Lung (tissue), 11 donors: ENCODE measurements at regions not wholly inside any gene's neighbourhood (a gene's known extent, or its start where the extent isn't known, plus 50 kb on each side); places are given as distances from the start of the nearest gene placed in this dataset.

ENCODE experiments used
- ATAC-seq: fragments of 200-7000 bp; cut with Tn5 transposase; one replicate; pipeline ENCODE4 v1.9.1; 2020; ENCODE audit warnings: moderate number of reproducible peaks; ENCODE audit not compliant: insufficient read depth, low FRiP score
- DNase-seq, 3 donors: peaks; one replicate each; pipeline ENCODE4 v3.0.0-alpha.2; 2013 to 2017
- H3K27ac ChIP-seq, 2 donors: one replicate each; pipeline ENCODE4 v1.5.1; 2013; ENCODE audit warnings: mild to moderate bottlenecking in 2 of 2, moderate library complexity in 2 of 2, control low read depth in 1 of 2, inconsistent platforms in 1 of 2, low read depth in 1 of 2, low read length in 1 of 2
- H3K27me3 ChIP-seq, 3 donors: one replicate each; pipeline ENCODE4 v1.5.1; 2013; ENCODE audit warnings: low read length in 2 of 3; ENCODE audit not compliant: control insufficient read depth in 3 of 3, insufficient read depth in 3 of 3
- H3K36me3 ChIP-seq, 4 donors: one replicate each; pipeline ENCODE4 v1.5.1; 2013; ENCODE audit warnings: low read length in 4 of 4, mild to moderate bottlenecking in 1 of 4, moderate library complexity in 1 of 4; ENCODE audit not compliant: control insufficient read depth in 4 of 4, insufficient read depth in 4 of 4
- H3K4me1 ChIP-seq, 5 donors: one replicate each; pipeline ENCODE4 v1.5.1; 2013; ENCODE audit warnings: low read length in 5 of 5, mild to moderate bottlenecking in 2 of 5, moderate library complexity in 1 of 5; ENCODE audit not compliant: control insufficient read depth in 5 of 5, insufficient read depth in 5 of 5
- H3K4me3 ChIP-seq: one replicate; pipeline ENCODE4 v1.5.1; 2013; ENCODE audit warnings: mild to moderate bottlenecking, control low read depth, moderate library complexity
- H3K9ac ChIP-seq, 2 donors: one replicate each; pipeline ENCODE4 v1.5.1; 2013; ENCODE audit warnings: low read length in 2 of 2, control low read depth in 1 of 2; ENCODE audit not compliant: insufficient read depth in 1 of 2
- H3K9me3 ChIP-seq, 4 donors: one replicate each; pipeline ENCODE4 v1.5.1; 2013; ENCODE audit warnings: low read length in 3 of 4, mild to moderate bottlenecking in 1 of 4, moderate library complexity in 1 of 4; ENCODE audit not compliant: control insufficient read depth in 4 of 4, insufficient read depth in 3 of 4
- CTCF ChIP-seq: IDR thresholded peaks from 2 replicates; pipeline ENCODE4 v1.5.1; 2012; ENCODE audit warnings: mild to moderate bottlenecking; ENCODE audit errors: control extremely low read depth, extremely low read depth
- WGBS, 2 donors: extraction: QIAGEN DNeasy Blood & Tissue Kit; methylation state at CpG; one replicate each; pipeline ENCODE4 v1.1.7; 2013; 5-methylcytosine and 5-hydroxymethylcytosine counted together
- donor health status: control.
- donor health status: control.
- donor health status: Bipolar disorder and iron deficiency.
- donor health status: healthy.
- donor health status: DM: yes; HTN: yes; CAD: no.

- no peak for TF ChIP-seq CTCF
- H3K9me3 ChIP-seq, result no peaks in the 10 kb centered on the region
- no peak overlapping the region for H3K9ac ChIP-seq
- no peaks in the 10 kb centered on the region for H3K27me3 ChIP-seq
- H3K4me3 ChIP-seq, result no peak overlapping the region
- H3K4me1 ChIP-seq, result peaks cover 0 to 5% (median 0%) of the 10 kb centered on the region in 5 donors
- no peaks in the 10 kb centered on the region for H3K36me3 ChIP-seq
- ATAC-seq, result no peak
- no peak for DNase-seq
- H3K27ac ChIP-seq, result peak overlapping the region in 1 of 2 donors; percentile 9
- WGBS, 2 donors, result 82 to 84% methylated on average over 3 of the region's 3 CpGs
Measured at GRCh38 chr3:115246461-115247020, 99.5 kb upstream of the ZBTB20 start.

GRCh38 chr3:115248274-115248673 lies 101.2 kb upstream of the ZBTB20 start:
- no peak overlapping the region for H3K27ac ChIP-seq
- peaks cover 0 to 5% (median 0%) of the 10 kb centered on the region in 5 donors for H3K4me1 ChIP-seq
- ATAC-seq (no peak), DNase-seq (no peak)
- 90 to 94% methylated on average over 2 of the region's 2 CpGs for WGBS, 2 donors
- H3K9me3 ChIP-seq, result no peaks in the 10 kb centered on the region
- H3K36me3 ChIP-seq, result no peaks in the 10 kb centered on the region
- no peak overlapping the region for H3K9ac ChIP-seq
- H3K4me3 ChIP-seq, result no peak overlapping the region
- H3K27me3 ChIP-seq, result no peaks in the 10 kb centered on the region
- no peak for TF ChIP-seq CTCF

- DNase-seq, result no peak
- no peak for ATAC-seq
- H3K4me1 ChIP-seq, result peaks cover 0 to 2% (median 0%) of the 10 kb centered on the region in 5 donors
- no peak overlapping the region for H3K9ac ChIP-seq
- H3K4me3 ChIP-seq, result no peak overlapping the region
- no peaks in the 10 kb centered on the region for H3K36me3 ChIP-seq
- no peak for TF ChIP-seq CTCF
- no peaks in the 10 kb centered on the region for H3K27me3 ChIP-seq
- peaks cover 0 to 3% (median 0%) of the 10 kb centered on the region in 4 donors for H3K9me3 ChIP-seq
- no peak overlapping the region for H3K27ac ChIP-seq
Measured at GRCh38 chr3:115251509-115251908, 104.4 kb upstream of the ZBTB20 start.

GRCh38 chr3:115252679-115253078 lies 105.6 kb upstream of the ZBTB20 start:
- Histone ChIP-seq H3K4me1 (peaks cover 0 to 2% (median 0%) of the 10 kb centered on the region in 5 donors), H3K27ac (no peak overlapping the region), H3K9me3 (peaks cover 0 to 3% (median 0%) of the 10 kb centered on the region in 4 donors), H3K36me3 (no peaks in the 10 kb centered on the region), H3K9ac (no peak overlapping the region), H3K4me3 (no peak overlapping the region), H3K27me3 (no peaks in the 10 kb centered on the region)
- DNase-seq, result no peak
- no peak for ATAC-seq
- no peak for TF ChIP-seq CTCF
